Keratinocyte (primary cell): ENCODE measurements at regions not wholly inside any gene's neighbourhood (a gene's known extent, or its start where the extent isn't known, plus 50 kb on each side); places are given as distances from the start of the nearest gene placed in this dataset.

Source experiments
- DNase-seq: peaks from one replicate; pipeline ENCODE4 v3.0.0-alpha.2; 2011; ENCODE audit warnings: low read depth, missing footprints, low spot score
- FAIRE-seq: peaks from 2 replicates; lab custom pipeline; 2011; peaks lifted over from hg19 to GRCh38; lab: Jason Lieb, UNC
- H2AFZ ChIP-seq: 2 replicates; pipeline ENCODE4 v1.6.0; 2012; ENCODE audit warnings: low read length, control low read depth, inconsistent platforms; ENCODE audit not compliant: control insufficient read depth
- H3K27ac ChIP-seq: 2 replicates; pipeline ENCODE4 v1.5.1; 2011; ENCODE audit warnings: low read length; ENCODE audit not compliant: control insufficient read depth, insufficient read depth
- H3K27me3 ChIP-seq: 3 replicates; pipeline ENCODE4 v1.6.0; 2011; ENCODE audit warnings: low read length; ENCODE audit not compliant: control insufficient read depth, insufficient read depth; ENCODE audit errors: extremely low read depth
- H3K36me3 ChIP-seq, 2 experiments: 2 replicates in 1 of 2; 3 replicates in 1 of 2; pipeline ENCODE4 v1.5.1; 2011; ENCODE audit warnings: low read length in 2 of 2, mild to moderate bottlenecking in 1 of 2; ENCODE audit not compliant: control insufficient read depth in 2 of 2, insufficient read depth in 2 of 2; ENCODE audit errors: extremely low read depth in 1 of 2
- H3K4me1 ChIP-seq: 3 replicates; pipeline ENCODE4 v1.5.1; 2011; ENCODE audit warnings: low read length; ENCODE audit not compliant: control insufficient read depth, insufficient read depth; ENCODE audit errors: extremely low read depth
- H3K4me2 ChIP-seq: 3 replicates; pipeline ENCODE4 v1.6.0; 2011; ENCODE audit warnings: low read depth, low read length; ENCODE audit not compliant: control insufficient read depth, insufficient read depth; ENCODE audit errors: extremely low read depth
- H3K4me3 ChIP-seq, 3 experiments: fragments of 200-600 bp in 1 of 3; sonication (generic) in 1 of 3; 2 replicates in 2 of 3; 3 replicates in 1 of 3; pipeline ENCODE4 v1.5.1; 2011 to 2016; ENCODE audit warnings: low read length in 3 of 3, mild to moderate bottlenecking in 3 of 3, control low read depth in 2 of 3, inconsistent platforms in 1 of 3, low read depth in 1 of 3, mixed read lengths in 1 of 3, mixed run types in 1 of 3, moderate library complexity in 1 of 3; ENCODE audit not compliant: control insufficient read depth in 2 of 3, insufficient read depth in 2 of 3; ENCODE audit errors: extremely low read depth in 1 of 3
- H3K79me2 ChIP-seq: 2 replicates; pipeline ENCODE4 v1.6.0; 2012; ENCODE audit warnings: low read length; ENCODE audit not compliant: control insufficient read depth, insufficient read depth
- H3K9ac ChIP-seq: 3 replicates; pipeline ENCODE4 v1.6.0; 2011; ENCODE audit warnings: low read length; ENCODE audit not compliant: control insufficient read depth, insufficient read depth; ENCODE audit errors: extremely low read depth
- H3K9me1 ChIP-seq: 3 replicates; pipeline ENCODE4 v1.6.0; 2011; ENCODE audit warnings: low read length; ENCODE audit not compliant: control insufficient read depth, insufficient read depth; ENCODE audit errors: extremely low read depth
- H3K9me3 ChIP-seq: 2 replicates; pipeline ENCODE4 v1.5.1; 2012; ENCODE audit warnings: low read depth, low read length; ENCODE audit not compliant: control insufficient read depth
- H4K20me1 ChIP-seq: 3 replicates; pipeline ENCODE4 v1.6.0; 2011; ENCODE audit warnings: low read length; ENCODE audit not compliant: control insufficient read depth, insufficient read depth; ENCODE audit errors: extremely low read depth
- EZH2 ChIP-seq: IDR thresholded peaks from one replicate; pipeline ENCODE4 v1.6.1; 2012; ENCODE audit warnings: inconsistent platforms, mild to moderate bottlenecking, low read length, moderate library complexity
- dilution Hi-C: fragments of 300-500 bp; cut with MboI; formaldehyde crosslinking; loops from one replicate; pipeline ENCODE4 v1.7.0; 2020; ENCODE audit warnings: low sequenced_read_pairs; ENCODE audit not compliant: extremely low pct_ligation_motif_present
- TF ChIP-seq, protein P1 (sequence below), 3 experiments: IDR thresholded peaks in 1 of 3; conservative IDR thresholded peaks in 1 of 3; optimal IDR thresholded peaks in 1 of 3; 2 replicates in 2 of 3; 3 replicates in 1 of 3; pipeline versions ENCODE3 to v1.5.1; 2011; ENCODE audit warnings: low read length in 3 of 3, mild to moderate bottlenecking in 3 of 3, moderate library complexity in 2 of 3, control low read depth in 1 of 3, inconsistent platforms in 1 of 3; ENCODE audit not compliant: insufficient read depth in 2 of 3; ENCODE audit errors: extremely low read depth in 1 of 3

DNA sequence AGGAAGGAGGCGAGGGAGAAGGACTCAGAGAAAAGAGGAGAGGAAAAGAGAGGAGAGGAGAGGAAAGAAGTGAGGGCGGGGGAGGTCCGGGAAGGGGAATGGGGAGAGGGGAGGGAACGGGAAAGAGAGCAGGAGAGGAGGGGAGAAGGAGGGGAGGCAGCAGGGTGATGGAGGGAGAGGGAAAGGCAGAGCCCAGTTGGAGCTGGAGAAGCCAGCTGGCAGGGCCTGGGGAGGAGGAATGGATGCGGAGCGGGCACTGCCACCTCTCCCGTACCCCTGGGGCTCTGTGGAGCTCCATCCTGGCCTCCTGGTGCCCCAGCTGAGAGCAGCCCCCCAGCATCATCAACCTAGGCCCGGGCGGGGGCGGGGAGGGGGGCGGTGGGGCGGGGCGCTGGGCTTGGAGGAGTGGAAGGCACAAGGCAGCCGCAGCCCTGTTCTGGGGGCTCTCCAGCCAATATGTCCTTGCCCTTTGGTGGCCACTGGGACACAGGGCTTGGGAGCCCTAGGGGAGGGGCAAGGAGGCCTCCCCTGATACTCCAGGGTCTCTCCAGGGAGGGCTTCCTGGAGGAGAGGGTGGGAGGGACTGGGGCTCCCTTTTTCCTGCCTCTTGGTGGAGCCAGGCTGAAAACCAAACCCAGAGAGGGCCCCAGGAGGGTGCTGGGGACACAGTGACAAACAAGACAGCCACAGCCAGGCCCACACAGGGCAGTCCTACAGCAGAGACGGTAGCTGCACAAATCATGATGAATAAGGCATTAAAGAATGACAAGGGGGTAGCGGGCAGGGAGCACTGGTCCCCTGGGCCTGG is 123.7 kb downstream of the C9orf50 start:
- peaks cover 21% of the 10 kb centered on the region for H3K4me1 ChIP-seq
- FAIRE-seq = no peak

DNA sequence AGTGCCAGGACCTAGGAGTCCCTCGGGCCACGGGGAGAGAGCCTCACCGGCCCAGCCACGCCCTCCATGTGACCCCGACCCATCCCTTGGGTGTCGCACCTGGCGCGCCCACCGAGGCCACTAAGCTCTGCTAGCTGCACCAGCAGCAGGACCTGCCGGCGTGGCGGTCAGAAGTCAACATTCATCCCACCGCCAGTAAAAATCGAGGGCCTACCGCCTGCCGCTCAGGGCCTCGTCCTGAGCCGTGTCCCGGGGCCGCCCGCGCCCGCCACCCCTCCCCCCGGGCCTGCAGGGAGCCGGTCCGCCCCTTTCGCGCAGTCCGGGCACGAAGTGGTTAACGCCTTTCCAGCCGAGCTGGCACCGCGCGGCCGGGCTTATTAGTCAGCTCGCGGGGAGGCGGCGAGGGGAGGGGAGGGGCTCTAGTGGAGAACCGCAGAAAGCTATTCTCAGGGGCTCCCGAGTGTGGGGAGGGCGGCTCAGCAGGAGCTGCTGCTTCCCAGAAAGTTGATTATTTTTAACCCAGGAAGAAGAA is 124.4 kb downstream of the C9orf50 start:
- no peak for FAIRE-seq
- Histone ChIP-seq H3K4me3 (peak overlapping the region; percentile 44 to 52 (median 52)), H3K4me1 (peaks cover 21% of the 10 kb centered on the region), H3K27ac (peak overlapping the region; percentile 62), H3K79me2 (no peaks in the 10 kb centered on the region), H4K20me1 (no peaks in the 10 kb centered on the region), H3K9me3 (no peaks in the 10 kb centered on the region), H3K36me3 (no peaks in the 10 kb centered on the region), H3K9ac (peak overlapping the region; percentile 58), H3K4me2 (peak overlapping the region; percentile 81), H3K27me3 (no peaks in the 10 kb centered on the region), H2AFZ (peak overlapping the region; percentile 27), H3K9me1 (no peaks in the 10 kb centered on the region)
- TF ChIP-seq, protein P1, sequence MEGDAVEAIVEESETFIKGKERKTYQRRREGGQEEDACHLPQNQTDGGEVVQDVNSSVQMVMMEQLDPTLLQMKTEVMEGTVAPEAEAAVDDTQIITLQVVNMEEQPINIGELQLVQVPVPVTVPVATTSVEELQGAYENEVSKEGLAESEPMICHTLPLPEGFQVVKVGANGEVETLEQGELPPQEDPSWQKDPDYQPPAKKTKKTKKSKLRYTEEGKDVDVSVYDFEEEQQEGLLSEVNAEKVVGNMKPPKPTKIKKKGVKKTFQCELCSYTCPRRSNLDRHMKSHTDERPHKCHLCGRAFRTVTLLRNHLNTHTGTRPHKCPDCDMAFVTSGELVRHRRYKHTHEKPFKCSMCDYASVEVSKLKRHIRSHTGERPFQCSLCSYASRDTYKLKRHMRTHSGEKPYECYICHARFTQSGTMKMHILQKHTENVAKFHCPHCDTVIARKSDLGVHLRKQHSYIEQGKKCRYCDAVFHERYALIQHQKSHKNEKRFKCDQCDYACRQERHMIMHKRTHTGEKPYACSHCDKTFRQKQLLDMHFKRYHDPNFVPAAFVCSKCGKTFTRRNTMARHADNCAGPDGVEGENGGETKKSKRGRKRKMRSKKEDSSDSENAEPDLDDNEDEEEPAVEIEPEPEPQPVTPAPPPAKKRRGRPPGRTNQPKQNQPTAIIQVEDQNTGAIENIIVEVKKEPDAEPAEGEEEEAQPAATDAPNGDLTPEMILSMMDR (optimal IDR thresholded peaks at IDR 0.05 in 1 of 3, IDR thresholded peaks at IDR 0.05 in 1 of 3, conservative IDR thresholded peaks at IDR 0.05 in 1 of 3; ENCODE audit: extremely low read depth in 1 of 3, insufficient read depth in 2 of 3, low read length in 3 of 3) = no peak
- TF ChIP-seq EZH2 = no peak
- dilution Hi-C loops = no loop called here
- no peak for DNase-seq

More for the DNA sequence above, 123.7 kb downstream of the C9orf50 start:
- H3K4me2 ChIP-seq = peak overlapping the region; percentile 81
- dilution Hi-C loops = no loop called here
- no peak for DNase-seq
- no peaks in the 10 kb centered on the region for H3K27me3 ChIP-seq
- peak overlapping the region; percentile 44 to 52 (median 52) for H3K4me3 ChIP-seq
- no peaks in the 10 kb centered on the region for H3K79me2 ChIP-seq
- no peak overlapping the region for H2AFZ ChIP-seq
- no peak for TF ChIP-seq EZH2
- TF ChIP-seq, protein P1 (optimal IDR thresholded peaks at IDR 0.05 in 1 of 3, IDR thresholded peaks at IDR 0.05 in 1 of 3, conservative IDR thresholded peaks at IDR 0.05 in 1 of 3; ENCODE audit: extremely low read depth in 1 of 3, insufficient read depth in 2 of 3, low read length in 3 of 3) = no peak
- no peaks in the 10 kb centered on the region for H4K20me1 ChIP-seq
- H3K9me1 ChIP-seq = no peaks in the 10 kb centered on the region
- no peaks in the 10 kb centered on the region for H3K36me3 ChIP-seq
- H3K9ac ChIP-seq = peak overlapping the region; percentile 58
- peak overlapping the region; percentile 43 for H3K27ac ChIP-seq
- H3K9me3 ChIP-seq = no peaks in the 10 kb centered on the region
